B cell (primary cell): ENCODE measurements at regions not wholly inside any gene's neighbourhood (a gene's known extent, or its start where the extent isn't known, plus 50 kb on each side); places are given as distances from the start of the nearest gene placed in this dataset.

Experiments
- ATAC-seq: fragments of 200-7000 bp; cut with Tn5 transposase; one replicate; pipeline ENCODE4 v1.10.0; 2021; ENCODE audit warnings: low read depth, mild to moderate bottlenecking, moderate number of reproducible peaks, moderate library complexity
- CTCF ChIA-PET: fragments of 350-600 bp; sonication (Branson Sonifier 250); formaldehyde crosslinking; loops from one replicate; lab custom pipeline; 2021; ENCODE audit warnings: antibody characterized with exemption, inconsistent platforms; lab: Charles Lee
- POLR2A ChIA-PET: fragments of 350-600 bp; sonication (Branson Sonifier 250); formaldehyde crosslinking; loops from one replicate; lab custom pipeline; 2021; ENCODE audit warnings: antibody characterized with exemption; lab: Charles Lee
- DNase-seq: peaks from one replicate; pipeline ENCODE4 v3.0.0; 2013
- H2AFZ ChIP-seq: 2 replicates; pipeline ENCODE4 v1.6.1; 2012; ENCODE audit warnings: mild to moderate bottlenecking, low read depth, low read length; ENCODE audit not compliant: insufficient read depth, poor library complexity, severe bottlenecking
- H3K27ac ChIP-seq, 2 donors: 1 replicate in 1 of 2; 2 replicates in 1 of 2; pipeline ENCODE4 v1.5.1; 2012 to 2013; ENCODE audit warnings: low read length in 2 of 2, mild to moderate bottlenecking in 2 of 2, moderate library complexity in 1 of 2
- H3K27me3 ChIP-seq, 4 experiments: fragments of 200-600 bp in 1 of 4; sonication (generic) in 1 of 4; replicated peaks in 1 of 4; 1 replicate in 2 of 4; 2 replicates in 2 of 4; pipeline versions ENCODE4 v1.6.1 to v1.7.0; 2013 to 2016; ENCODE audit warnings: low read length in 3 of 4, mild to moderate bottlenecking in 2 of 4, mixed read lengths in 1 of 4, moderate library complexity in 1 of 4; ENCODE audit not compliant: insufficient read depth in 4 of 4, control insufficient read depth in 3 of 4; ENCODE audit errors: control extremely low read depth in 1 of 4
- H3K36me3 ChIP-seq, 2 experiments: replicated peaks in 1 of 2; 1 replicate in 1 of 2; 2 replicates in 1 of 2; pipeline versions ENCODE4 v1.6.1 to v1.7.1; 2013; ENCODE audit warnings: low read length in 1 of 2; ENCODE audit not compliant: insufficient read depth in 2 of 2, control insufficient read depth in 1 of 2; ENCODE audit errors: control extremely low read depth in 1 of 2, extremely low read depth in 1 of 2
- H3K4me1 ChIP-seq, 2 donors: fragments of 200-600 bp in 1 of 2; sonication (generic) in 1 of 2; 1 replicate in 1 of 2; 2 replicates in 1 of 2; pipeline versions ENCODE4 v1.5.1 to v1.6.1; 2013 to 2017; ENCODE audit warnings: low read length in 2 of 2; ENCODE audit not compliant: control insufficient read depth in 2 of 2, insufficient read depth in 2 of 2
- H3K4me2 ChIP-seq: replicated peaks from 2 replicates; pipeline ENCODE3; 2012; ENCODE audit warnings: mild to moderate bottlenecking, low read depth, low read length; ENCODE audit not compliant: poor library complexity, severe bottlenecking
- H3K4me3 ChIP-seq, 5 experiments: fragments of 200-600 bp in 1 of 5; sonication (generic) in 1 of 5; 1 replicate in 3 of 5; 2 replicates in 2 of 5; pipeline versions ENCODE4 v1.5.1 to v1.7.0; 2011 to 2016; ENCODE audit warnings: low read length in 4 of 5, mild to moderate bottlenecking in 4 of 5, low read depth in 2 of 5, control low read depth in 1 of 5, moderate library complexity in 1 of 5; ENCODE audit not compliant: insufficient read depth in 1 of 5; ENCODE audit errors: control extremely low read depth in 1 of 5, extremely low read depth in 1 of 5
- H3K79me2 ChIP-seq: fragments of 200-600 bp; sonication (generic); one replicate; pipeline ENCODE4 v1.6.0; 2016; ENCODE audit warnings: low read length; ENCODE audit not compliant: control insufficient read depth, insufficient read depth
- H3K9ac ChIP-seq: fragments of 200-600 bp; sonication (generic); 2 replicates; pipeline ENCODE4 v1.6.1; 2017; ENCODE audit warnings: mild to moderate bottlenecking, low read length, moderate library complexity
- H3K9me3 ChIP-seq, 3 donors: one replicate each; pipeline versions ENCODE4 v1.6.1 to v1.7.1; 2013; ENCODE audit warnings: low read length in 2 of 3; ENCODE audit not compliant: control insufficient read depth in 2 of 3, insufficient read depth in 1 of 3; ENCODE audit errors: control extremely low read depth in 1 of 3
- H4K20me1 ChIP-seq: 2 replicates; pipeline ENCODE4 v1.6.0; 2012; ENCODE audit warnings: mild to moderate bottlenecking, low read length; ENCODE audit not compliant: insufficient read depth, control insufficient read depth, poor library complexity, severe bottlenecking
- H3K27ac Mint-ChIP-seq: one replicate; pipeline ENCODE4 v1.8.0; 2021; ENCODE audit warnings: mixed read lengths
- H3K27me3 Mint-ChIP-seq: one replicate; pipeline ENCODE4 v1.8.0; 2021; ENCODE audit warnings: mixed read lengths
- H3K4me1 Mint-ChIP-seq: one replicate; pipeline ENCODE4 v1.8.0; 2021; ENCODE audit warnings: mixed read lengths
- H3K4me3 Mint-ChIP-seq: one replicate; pipeline ENCODE4 v1.8.0; 2021; ENCODE audit warnings: mixed read lengths
- H3K9me3 Mint-ChIP-seq: one replicate; pipeline ENCODE4 v1.8.0; 2022; ENCODE audit warnings: mixed read lengths; ENCODE audit not compliant: insufficient read depth
- EZH2 ChIP-seq: IDR thresholded peaks from 2 replicates; pipeline ENCODE4 v1.6.1; 2012; ENCODE audit warnings: borderline replicate concordance, low read depth, mild to moderate bottlenecking, moderate library complexity, low read length; ENCODE audit not compliant: insufficient read depth, poor library complexity, severe bottlenecking
- whole genome bisulfite sequencing: methylation state at CpG from one replicate; pipeline ENCODE4 v1.1.5; 2013; ENCODE audit warnings: missing lambda C conversion rate; ENCODE audit not compliant: insufficient coverage; 5-methylcytosine and 5-hydroxymethylcytosine counted together
- intact Hi-C: fragments of 100-400 bp; cut with micrococcal nuclease; formaldehyde crosslinking; loops from one replicate; pipeline ENCODE4 v1.10.0; 2022
- TF ChIP-seq, protein P1 (sequence below): fragments of 200-600 bp; IDR thresholded peaks from one replicate; pipeline ENCODE4 v1.8.0; 2022; ENCODE audit warnings: antibody characterized with exemption, mild to moderate bottlenecking

GRCh38 chr4:17094159-17094875 is 195.9 kb upstream of the LDB2 start:
- Mint-ChIP-seq H3K4me3 (no peak overlapping the region), H3K27me3 (no peaks in the 10 kb centered on the region), H3K27ac (no peak overlapping the region), H3K9me3 (no peaks in the 10 kb centered on the region), H3K4me1 (no peaks in the 10 kb centered on the region)
- Histone ChIP-seq H3K27ac (no peak overlapping the region), H3K27me3 (no peaks in the 10 kb centered on the region), H3K4me2 (no peak overlapping the region), H3K4me1 (no peaks in the 10 kb centered on the region), H3K4me3 (no peak overlapping the region), H3K9ac (no peak overlapping the region), H3K79me2 (no peaks in the 10 kb centered on the region), H3K9me3 (no peaks in the 10 kb centered on the region), H4K20me1 (no peaks in the 10 kb centered on the region), H3K36me3 (no peaks in the 10 kb centered on the region), H2AFZ (no peak overlapping the region)
- WGBS, result 12% methylated on average over 4 of the region's 4 CpGs
- ChIA-PET POLR2A (no interaction called here), CTCF (no interaction called here)
- DNase-seq (no peak), ATAC-seq (no peak)
- TF ChIP-seq, protein P1, sequence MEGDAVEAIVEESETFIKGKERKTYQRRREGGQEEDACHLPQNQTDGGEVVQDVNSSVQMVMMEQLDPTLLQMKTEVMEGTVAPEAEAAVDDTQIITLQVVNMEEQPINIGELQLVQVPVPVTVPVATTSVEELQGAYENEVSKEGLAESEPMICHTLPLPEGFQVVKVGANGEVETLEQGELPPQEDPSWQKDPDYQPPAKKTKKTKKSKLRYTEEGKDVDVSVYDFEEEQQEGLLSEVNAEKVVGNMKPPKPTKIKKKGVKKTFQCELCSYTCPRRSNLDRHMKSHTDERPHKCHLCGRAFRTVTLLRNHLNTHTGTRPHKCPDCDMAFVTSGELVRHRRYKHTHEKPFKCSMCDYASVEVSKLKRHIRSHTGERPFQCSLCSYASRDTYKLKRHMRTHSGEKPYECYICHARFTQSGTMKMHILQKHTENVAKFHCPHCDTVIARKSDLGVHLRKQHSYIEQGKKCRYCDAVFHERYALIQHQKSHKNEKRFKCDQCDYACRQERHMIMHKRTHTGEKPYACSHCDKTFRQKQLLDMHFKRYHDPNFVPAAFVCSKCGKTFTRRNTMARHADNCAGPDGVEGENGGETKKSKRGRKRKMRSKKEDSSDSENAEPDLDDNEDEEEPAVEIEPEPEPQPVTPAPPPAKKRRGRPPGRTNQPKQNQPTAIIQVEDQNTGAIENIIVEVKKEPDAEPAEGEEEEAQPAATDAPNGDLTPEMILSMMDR, result no peak
- no peak for TF ChIP-seq EZH2
- intact Hi-C loops, result no loop called here

DNA sequence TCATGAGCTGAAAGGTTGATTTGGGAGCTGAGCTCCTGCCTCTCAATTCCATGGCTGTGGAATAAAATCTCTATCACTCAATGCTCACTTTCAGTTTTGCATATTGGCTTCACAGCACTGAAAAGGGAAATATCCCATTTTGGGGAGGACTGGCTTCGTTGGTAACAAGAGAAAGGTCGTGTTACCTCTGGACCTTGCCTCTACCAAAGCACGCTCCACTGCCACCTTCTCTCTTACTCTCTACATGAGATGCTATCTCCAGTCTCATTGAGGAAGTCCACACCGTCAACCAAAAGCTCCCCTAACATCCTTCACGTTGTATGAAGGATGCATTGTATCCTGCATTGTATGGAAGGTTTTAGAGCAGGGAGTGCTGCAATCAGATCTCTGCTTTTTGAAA is 195.0 kb upstream of the LDB2 start:
- no CpG with 5 or more reads among the region's 5 CpGs for WGBS
- DNase-seq, result no peak
- Histone ChIP-seq H3K4me3 (no peak overlapping the region), H3K4me2 (no peak overlapping the region), H3K9ac (no peak overlapping the region), H2AFZ (no peak overlapping the region), H3K4me1 (no peaks in the 10 kb centered on the region), H3K9me3 (no peaks in the 10 kb centered on the region), H3K79me2 (no peaks in the 10 kb centered on the region), H4K20me1 (no peaks in the 10 kb centered on the region), H3K27ac (no peak overlapping the region), H3K27me3 (no peaks in the 10 kb centered on the region), H3K36me3 (no peaks in the 10 kb centered on the region)
- Mint-ChIP-seq H3K27me3 (no peaks in the 10 kb centered on the region), H3K27ac (no peak overlapping the region), H3K4me1 (no peaks in the 10 kb centered on the region), H3K9me3 (no peaks in the 10 kb centered on the region), H3K4me3 (no peak overlapping the region)
- POLR2A ChIA-PET, result no interaction called here
- no peak for ATAC-seq
- CTCF ChIA-PET, result no interaction called here
- intact Hi-C loops, result no loop called here
- no peak for TF ChIP-seq EZH2
- TF ChIP-seq, protein P1, result no peak
